DOHH2 (cell line): ENCODE measurements at regions not wholly inside any gene's neighbourhood (a gene's known extent, or its start where the extent isn't known, plus 50 kb on each side); places are given as distances from the start of the nearest gene placed in this dataset.

Source experiments
- H3F3A ChIP-seq: fragments of 200-600 bp; sonication (generic), shearing (Covaris generic); 2 replicates; pipeline ENCODE4 v1.6.0; 2016; ENCODE audit warnings: antibody characterized with exemption, mild to moderate bottlenecking; ENCODE audit not compliant: control insufficient read depth, insufficient read depth
- H3K27ac ChIP-seq: fragments of 200-600 bp; sonication (generic); 2 replicates; pipeline ENCODE4 v1.5.1; 2014; ENCODE audit warnings: low read depth, mild to moderate bottlenecking, low read length, moderate library complexity
- H3K27me3 ChIP-seq: fragments of 200-600 bp; sonication (generic); 2 replicates; pipeline ENCODE4 v1.6.1; 2014; ENCODE audit warnings: mild to moderate bottlenecking, low read length, mixed read lengths; ENCODE audit not compliant: control insufficient read depth
- H3K36me3 ChIP-seq: fragments of 200-600 bp; sonication (generic); 2 replicates; pipeline ENCODE4 v1.6.1; 2014; ENCODE audit warnings: mild to moderate bottlenecking, low read length, moderate library complexity, mixed read lengths; ENCODE audit not compliant: control insufficient read depth
- H3K4me1 ChIP-seq: fragments of 200-600 bp; sonication (generic); 2 replicates; pipeline ENCODE4 v1.6.1; 2014; ENCODE audit warnings: mild to moderate bottlenecking, low read length, mixed read lengths; ENCODE audit not compliant: control insufficient read depth
- H3K4me2 ChIP-seq: fragments of 200-600 bp; sonication (generic); 2 replicates; pipeline ENCODE4 v1.6.0; 2014; ENCODE audit warnings: mild to moderate bottlenecking, low read length, moderate library complexity
- H3K4me3 ChIP-seq: fragments of 200-600 bp; sonication (generic); 2 replicates; pipeline ENCODE4 v1.5.1; 2014; ENCODE audit warnings: mild to moderate bottlenecking, low read length, mixed read lengths
- H3K79me2 ChIP-seq: fragments of 200-600 bp; sonication (generic); 2 replicates; pipeline ENCODE4 v1.6.1; 2014; ENCODE audit warnings: mild to moderate bottlenecking, low read length, mixed read lengths; ENCODE audit not compliant: control insufficient read depth
- H3K9me2 ChIP-seq: fragments of 200-600 bp; sonication (generic); replicated peaks from 2 replicates; pipeline ENCODE4 v1.6.1; 2014; ENCODE audit warnings: mild to moderate bottlenecking, low read length, mixed read lengths; ENCODE audit not compliant: control insufficient read depth
- H3K9me3 ChIP-seq: fragments of 200-600 bp; sonication (generic); 2 replicates; pipeline ENCODE4 v1.6.1; 2014; ENCODE audit warnings: antibody characterized with exemption, low read length, mixed read lengths; ENCODE audit not compliant: control insufficient read depth, insufficient read depth
- H4K20me1 ChIP-seq: fragments of 200-600 bp; sonication (generic); 2 replicates; pipeline ENCODE4 v1.6.0; 2014; ENCODE audit warnings: low read depth, mild to moderate bottlenecking, antibody characterized with exemption, low read length, moderate library complexity; ENCODE audit not compliant: control insufficient read depth, insufficient read depth
- CTCF ChIP-seq: fragments of 200-600 bp; sonication (generic); IDR thresholded peaks from one replicate; pipeline ENCODE4 v1.5.1; 2014; ENCODE audit warnings: antibody characterized with exemption, mild to moderate bottlenecking, low read depth, low read length; ENCODE audit not compliant: poor library complexity, severe bottlenecking
- EZH2phosphoT487 ChIP-seq: fragments of 200-600 bp; sonication (generic); IDR thresholded peaks from 2 replicates; pipeline ENCODE4 v1.6.1; 2017; ENCODE audit warnings: borderline replicate concordance, mild to moderate bottlenecking, antibody characterized with exemption, low read length, moderate library complexity, mixed read lengths

GRCh38 chrX:40933706-40934425 lies 151.4 kb upstream of the USP9X start:
- H3K4me1 ChIP-seq: peaks cover 8% of the 10 kb centered on the region
- H3F3A ChIP-seq: no peaks in the 10 kb centered on the region
- H3K27ac ChIP-seq: no peak overlapping the region
- H3K4me2 ChIP-seq: peak overlapping the region; percentile 30
- H3K36me3 ChIP-seq: no peaks in the 10 kb centered on the region
- no peaks in the 10 kb centered on the region for H3K9me3 ChIP-seq
- no peak overlapping the region for H3K4me3 ChIP-seq
- H3K9me2 ChIP-seq: no peaks in the 10 kb centered on the region
- no peaks in the 10 kb centered on the region for H3K27me3 ChIP-seq
- no peak for TF ChIP-seq CTCF
- no peak for TF ChIP-seq EZH2phosphoT487
- H4K20me1 ChIP-seq: no peaks in the 10 kb centered on the region
- no peaks in the 10 kb centered on the region for H3K79me2 ChIP-seq

GRCh38 chrX:40936827-40937226 lies 148.4 kb upstream of the USP9X start:
- no peak overlapping the region for H3K4me3 ChIP-seq
- H3K36me3 ChIP-seq: no peaks in the 10 kb centered on the region
- no peaks in the 10 kb centered on the region for H3K79me2 ChIP-seq
- H3K4me2 ChIP-seq: no peak overlapping the region
- H3K9me3 ChIP-seq: no peaks in the 10 kb centered on the region
- H3K9me2 ChIP-seq: no peaks in the 10 kb centered on the region
- no peak overlapping the region for H3K27ac ChIP-seq
- H3F3A ChIP-seq: no peaks in the 10 kb centered on the region
- TF ChIP-seq CTCF (no peak), EZH2phosphoT487 (no peak)
- no peaks in the 10 kb centered on the region for H4K20me1 ChIP-seq
- no peaks in the 10 kb centered on the region for H3K27me3 ChIP-seq
- H3K4me1 ChIP-seq: peaks cover 8% of the 10 kb centered on the region

GRCh38 chrX:40938423-40938822 lies 146.8 kb upstream of the USP9X start:
- no peaks in the 10 kb centered on the region for H3K9me3 ChIP-seq
- no peak overlapping the region for H3K4me3 ChIP-seq
- H3K27me3 ChIP-seq: no peaks in the 10 kb centered on the region
- H3K36me3 ChIP-seq: no peaks in the 10 kb centered on the region
- no peaks in the 10 kb centered on the region for H3K9me2 ChIP-seq
- no peak overlapping the region for H3K4me2 ChIP-seq
- no peaks in the 10 kb centered on the region for H3K79me2 ChIP-seq
- peaks cover 3% of the 10 kb centered on the region for H3K4me1 ChIP-seq
- no peak for TF ChIP-seq CTCF
- TF ChIP-seq EZH2phosphoT487: no peak
- H3K27ac ChIP-seq: no peak overlapping the region
- no peaks in the 10 kb centered on the region for H3F3A ChIP-seq
- H4K20me1 ChIP-seq: no peaks in the 10 kb centered on the region
